Body of pancreas (tissue), 4 donors: ENCODE measurements at regions not wholly inside any gene's neighbourhood (a gene's known extent, or its start where the extent isn't known, plus 50 kb on each side); places are given as distances from the start of the nearest gene placed in this dataset.

Experiments used
- ATAC-seq: fragments of 150-250 bp; one replicate; pipeline ENCODE4 v1.9.1; 2016
- DNase-seq, 4 donors: peaks; one replicate each; pipeline ENCODE4 v3.0.0-alpha.2; 2019
- H3K27ac ChIP-seq, 4 donors: fragments of 200-600 bp; sonication (generic); 1 replicate in 3 of 4; 2 replicates in 1 of 4; pipeline versions ENCODE4 v1.5.1 to v1.6.1; 2016 to 2019; ENCODE audit warnings: mild to moderate bottlenecking in 1 of 4, mixed read lengths in 1 of 4, moderate library complexity in 1 of 4
- H3K27me3 ChIP-seq, 2 donors: fragments of 200-600 bp; sonication (generic); one replicate each; pipeline ENCODE4 v1.6.0; 2016; ENCODE audit warnings: mild to moderate bottlenecking in 1 of 2
- H3K36me3 ChIP-seq, 2 donors: fragments of 200-600 bp; sonication (generic); replicated peaks in 1 of 2; 2 replicates each; pipeline ENCODE4 v1.5.1; 2016; ENCODE audit warnings: low read depth in 2 of 2; ENCODE audit not compliant: insufficient read depth in 1 of 2
- H3K4me1 ChIP-seq: fragments of 200-600 bp; sonication (generic); one replicate; pipeline ENCODE4 v1.6.0; 2016
- H3K4me3 ChIP-seq, 2 donors: fragments of 200-600 bp; sonication (generic); 1 replicate in 1 of 2; 2 replicates in 1 of 2; pipeline ENCODE4 v1.5.1; 2016 to 2019
- H3K9me3 ChIP-seq, 3 donors: fragments of 200-600 bp; sonication (generic); 1 replicate in 2 of 3; 2 replicates in 1 of 3; pipeline ENCODE4 v1.5.1; 2016
- POLR2A ChIP-seq, 3 donors: fragments of 450-650 bp; IDR thresholded peaks; one replicate each; pipeline ENCODE4 v1.6.1; 2016; ENCODE audit warnings: antibody characterized with exemption in 3 of 3, mild to moderate bottlenecking in 2 of 3
- WGBS, 2 donors: methylation state at CpG; one replicate each; pipeline ENCODE4 v1.1.5; 2017; 5-methylcytosine and 5-hydroxymethylcytosine counted together
- intact Hi-C: fragments of 100-400 bp; cut with DNase I; formaldehyde crosslinking; loops from one replicate; pipeline ENCODE4 v1.15.1; 2023
- TF ChIP-seq, protein P1 (sequence below), 7 experiments: fragments of 450-650 bp in 4 of 7; fragments of 200-600 bp in 3 of 7; sonication (generic) in 3 of 7; IDR thresholded peaks; one replicate each; pipeline ENCODE4 v1.5.1; 2016 to 2019; ENCODE audit warnings: antibody characterized with exemption in 7 of 7

DNA sequence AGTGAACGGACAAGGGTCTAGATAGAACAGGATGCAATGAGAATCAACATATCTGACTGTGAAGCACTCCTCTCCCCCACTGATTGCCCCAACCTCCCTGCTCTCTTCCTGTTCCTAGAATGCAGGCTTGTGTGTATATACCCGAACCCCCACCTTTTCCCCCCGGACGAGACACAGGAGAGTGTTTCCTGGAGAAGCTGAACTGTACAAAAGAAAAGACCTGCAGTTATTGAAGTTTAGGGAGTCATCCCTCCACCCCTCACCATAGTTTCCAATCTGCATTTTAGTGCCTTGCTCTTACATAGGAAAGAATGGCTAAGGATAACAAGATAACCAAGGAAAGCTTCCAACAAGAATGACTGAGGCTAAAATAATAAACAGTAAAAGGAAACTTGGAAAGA lies 55.5 kb upstream of the PDE10A start:
- intact Hi-C loops = no loop called here
- no peak for DNase-seq
- Histone ChIP-seq H3K4me3 (no peak overlapping the region), H3K27me3 (no peaks in the 10 kb centered on the region), H3K9me3 (no peaks in the 10 kb centered on the region), H3K36me3 (no peaks in the 10 kb centered on the region), H3K4me1 (no peaks in the 10 kb centered on the region), H3K27ac (no peak overlapping the region)
- WGBS, 2 donors = 13 to 37% methylated on average over 4 of the region's 4 CpGs
- TF ChIP-seq, protein P1, sequence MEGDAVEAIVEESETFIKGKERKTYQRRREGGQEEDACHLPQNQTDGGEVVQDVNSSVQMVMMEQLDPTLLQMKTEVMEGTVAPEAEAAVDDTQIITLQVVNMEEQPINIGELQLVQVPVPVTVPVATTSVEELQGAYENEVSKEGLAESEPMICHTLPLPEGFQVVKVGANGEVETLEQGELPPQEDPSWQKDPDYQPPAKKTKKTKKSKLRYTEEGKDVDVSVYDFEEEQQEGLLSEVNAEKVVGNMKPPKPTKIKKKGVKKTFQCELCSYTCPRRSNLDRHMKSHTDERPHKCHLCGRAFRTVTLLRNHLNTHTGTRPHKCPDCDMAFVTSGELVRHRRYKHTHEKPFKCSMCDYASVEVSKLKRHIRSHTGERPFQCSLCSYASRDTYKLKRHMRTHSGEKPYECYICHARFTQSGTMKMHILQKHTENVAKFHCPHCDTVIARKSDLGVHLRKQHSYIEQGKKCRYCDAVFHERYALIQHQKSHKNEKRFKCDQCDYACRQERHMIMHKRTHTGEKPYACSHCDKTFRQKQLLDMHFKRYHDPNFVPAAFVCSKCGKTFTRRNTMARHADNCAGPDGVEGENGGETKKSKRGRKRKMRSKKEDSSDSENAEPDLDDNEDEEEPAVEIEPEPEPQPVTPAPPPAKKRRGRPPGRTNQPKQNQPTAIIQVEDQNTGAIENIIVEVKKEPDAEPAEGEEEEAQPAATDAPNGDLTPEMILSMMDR (IDR thresholded peaks at IDR 0.05) = no peak
- TF ChIP-seq POLR2A (IDR thresholded peaks at IDR 0.05) = no peak
- no peak for ATAC-seq

- no peak for DNase-seq
- 25 to 33% methylated on average over 5 of the region's 5 CpGs for WGBS, 2 donors
- no peaks in the 10 kb centered on the region for H3K36me3 ChIP-seq
- intact Hi-C loops = no loop called here
- no peak for TF ChIP-seq POLR2A (IDR thresholded peaks at IDR 0.05)
- TF ChIP-seq, protein P1 (IDR thresholded peaks at IDR 0.05) = no peak
- no peak overlapping the region for H3K27ac ChIP-seq
- no peaks in the 10 kb centered on the region for H3K9me3 ChIP-seq
- ATAC-seq = no peak
- H3K4me1 ChIP-seq = no peaks in the 10 kb centered on the region
- H3K27me3 ChIP-seq = no peaks in the 10 kb centered on the region
- H3K4me3 ChIP-seq = no peak overlapping the region
Measured at GRCh38 chr6:165717732-165718465, 54.9 kb upstream of the PDE10A start.

DNA sequence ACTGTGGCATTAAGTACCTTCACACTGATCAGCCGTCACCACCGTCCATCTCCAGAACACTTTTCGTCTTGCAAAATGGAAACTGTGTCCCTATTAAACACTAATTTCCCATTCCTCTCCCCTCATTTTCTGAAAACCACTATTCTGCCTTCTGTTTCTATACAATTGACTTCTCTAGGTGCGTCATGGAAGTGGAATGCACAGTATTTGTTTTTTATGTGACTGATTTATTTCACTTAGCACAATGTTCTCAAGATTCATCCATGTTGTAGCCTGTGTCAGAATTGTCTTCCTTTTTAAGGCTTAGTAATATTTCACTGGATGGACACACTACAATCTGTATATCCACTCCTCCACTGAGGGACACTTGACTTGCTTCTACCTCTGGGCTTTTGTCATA lies 53.8 kb upstream of the PDE10A start:
- no peak overlapping the region for H3K4me3 ChIP-seq
- no peaks in the 10 kb centered on the region for H3K27me3 ChIP-seq
- no peaks in the 10 kb centered on the region for H3K4me1 ChIP-seq
- 55 to 68% methylated on average over 4 of the region's 4 CpGs for WGBS, 2 donors
- H3K27ac ChIP-seq = no peak overlapping the region
- no peaks in the 10 kb centered on the region for H3K9me3 ChIP-seq
- intact Hi-C loops = no loop called here
- DNase-seq (no peak), ATAC-seq (no peak)
- H3K36me3 ChIP-seq = no peaks in the 10 kb centered on the region
- TF ChIP-seq POLR2A (IDR thresholded peaks at IDR 0.05) = no peak
- TF ChIP-seq, protein P1 (IDR thresholded peaks at IDR 0.05) = no peak

DNA sequence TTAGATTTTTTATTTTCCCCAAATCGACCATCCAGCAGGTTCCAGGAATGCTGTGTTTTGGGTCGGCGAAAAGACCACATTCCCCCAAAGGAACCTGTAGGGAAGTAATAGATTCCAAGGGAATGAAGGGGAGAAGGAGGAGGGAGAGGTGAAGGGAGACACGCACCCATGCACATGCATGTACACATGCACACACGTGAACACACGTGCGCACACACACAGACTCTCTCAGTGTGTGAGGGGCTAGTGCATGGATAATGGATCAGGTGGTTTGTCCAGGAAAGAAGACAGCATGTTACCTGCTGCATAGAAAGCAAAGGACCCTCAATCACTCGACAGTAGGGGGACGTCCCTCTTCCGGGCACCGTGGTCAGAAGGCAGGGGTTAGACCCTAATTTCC lies 52.4 kb upstream of the PDE10A start:
- no peak overlapping the region for H3K4me3 ChIP-seq
- intact Hi-C loops = no loop called here

More for the DNA sequence above, 52.4 kb upstream of the PDE10A start:
- TF ChIP-seq POLR2A (IDR thresholded peaks at IDR 0.05) = no peak
- TF ChIP-seq, protein P1 (IDR thresholded peaks at IDR 0.05) = no peak
- Histone ChIP-seq H3K9me3 (no peaks in the 10 kb centered on the region), H3K4me1 (no peaks in the 10 kb centered on the region), H3K36me3 (no peaks in the 10 kb centered on the region), H3K27me3 (no peaks in the 10 kb centered on the region), H3K27ac (no peak overlapping the region)
- DNase-seq = no peak
- ATAC-seq = no peak
- 72 to 80% methylated on average over 11 of the region's 11 CpGs for WGBS, 2 donors
